Osteoblast (primary cell): ENCODE measurements at regions not wholly inside any gene's neighbourhood (a gene's known extent, or its start where the extent isn't known, plus 50 kb on each side); places are given as distances from the start of the nearest gene placed in this dataset.

ENCODE experiments used
- DNase-seq: peaks from one replicate; pipeline ENCODE4 v3.0.0; 2011; ENCODE audit warnings: low spot score, mixed read lengths; ENCODE audit not compliant: insufficient read length; ENCODE audit errors: missing footprints
- H2AFZ ChIP-seq: 2 replicates; pipeline ENCODE4 v1.6.0; 2011; ENCODE audit warnings: mild to moderate bottlenecking, low read length
- H3K27ac ChIP-seq: 2 replicates; pipeline ENCODE4 v1.5.1; 2011; ENCODE audit warnings: mild to moderate bottlenecking, low read depth, low read length, moderate library complexity
- H3K27me3 ChIP-seq: 2 replicates; pipeline ENCODE4 v1.6.0; 2012; ENCODE audit warnings: mild to moderate bottlenecking, control low read depth, inconsistent platforms, low read length, moderate library complexity; ENCODE audit not compliant: insufficient read depth
- H3K36me3 ChIP-seq: 2 replicates; pipeline ENCODE4 v1.5.1; 2011; ENCODE audit warnings: mild to moderate bottlenecking, low read length, control low read depth, moderate library complexity; ENCODE audit not compliant: insufficient read depth
- H3K4me1 ChIP-seq: 2 replicates; pipeline ENCODE4 v1.5.1; 2011; ENCODE audit warnings: mild to moderate bottlenecking, low read length, control low read depth, moderate library complexity; ENCODE audit not compliant: insufficient read depth
- H3K4me2 ChIP-seq: 2 replicates; pipeline ENCODE4 v1.6.0; 2011; ENCODE audit warnings: mild to moderate bottlenecking, low read length; ENCODE audit not compliant: insufficient read depth
- H3K4me3 ChIP-seq: fragments of 200-600 bp; sonication (generic); 3 replicates; pipeline ENCODE4 v1.5.1; 2012; ENCODE audit warnings: mild to moderate bottlenecking, low read length, inconsistent platforms; ENCODE audit not compliant: insufficient read depth
- H3K79me2 ChIP-seq: 2 replicates; pipeline ENCODE4 v1.6.0; 2012; ENCODE audit warnings: mild to moderate bottlenecking, low read length, control low read depth, inconsistent platforms; ENCODE audit not compliant: insufficient read depth
- H3K9me3 ChIP-seq: 2 replicates; pipeline ENCODE4 v1.5.1; 2011; ENCODE audit warnings: low read depth, low read length, control low read depth
- H4K20me1 ChIP-seq: 2 replicates; pipeline ENCODE4 v1.6.0; 2012; ENCODE audit warnings: mild to moderate bottlenecking, low read length, control low read depth; ENCODE audit not compliant: insufficient read depth
- TF ChIP-seq, protein P1 (sequence below): IDR thresholded peaks from 2 replicates; pipeline ENCODE4 v1.5.1; 2011; ENCODE audit warnings: mild to moderate bottlenecking, low read depth, low read length, moderate library complexity; ENCODE audit errors: extremely low read depth

DNA sequence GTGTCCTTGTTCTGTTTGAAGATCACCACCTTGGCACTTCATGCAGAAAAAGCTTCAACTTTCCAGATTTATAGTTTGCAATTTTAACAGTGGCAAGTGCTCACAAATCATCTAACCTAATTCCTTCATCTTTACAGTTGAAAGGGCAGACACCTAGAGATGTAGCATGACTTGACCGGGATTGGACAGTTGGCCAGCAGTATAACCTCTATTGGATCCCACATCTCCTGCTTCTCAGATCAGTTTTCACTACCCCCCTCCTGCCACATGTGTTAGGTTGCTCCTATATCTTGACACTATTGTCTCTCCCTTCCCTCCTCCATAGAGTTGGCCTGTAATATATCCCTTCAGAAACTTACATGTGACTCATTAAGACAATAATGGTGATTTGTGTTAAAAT lies 206.0 kb upstream of the SEMA6D start:
- Histone ChIP-seq H2AFZ (no peak overlapping the region), H3K4me3 (no peak overlapping the region), H3K36me3 (no peaks in the 10 kb centered on the region), H3K79me2 (no peaks in the 10 kb centered on the region), H3K4me1 (peaks cover 18% of the 10 kb centered on the region), H3K27ac (no peak overlapping the region), H3K27me3 (no peaks in the 10 kb centered on the region), H4K20me1 (no peaks in the 10 kb centered on the region), H3K4me2 (no peak overlapping the region), H3K9me3 (no peaks in the 10 kb centered on the region)
- TF ChIP-seq, protein P1, sequence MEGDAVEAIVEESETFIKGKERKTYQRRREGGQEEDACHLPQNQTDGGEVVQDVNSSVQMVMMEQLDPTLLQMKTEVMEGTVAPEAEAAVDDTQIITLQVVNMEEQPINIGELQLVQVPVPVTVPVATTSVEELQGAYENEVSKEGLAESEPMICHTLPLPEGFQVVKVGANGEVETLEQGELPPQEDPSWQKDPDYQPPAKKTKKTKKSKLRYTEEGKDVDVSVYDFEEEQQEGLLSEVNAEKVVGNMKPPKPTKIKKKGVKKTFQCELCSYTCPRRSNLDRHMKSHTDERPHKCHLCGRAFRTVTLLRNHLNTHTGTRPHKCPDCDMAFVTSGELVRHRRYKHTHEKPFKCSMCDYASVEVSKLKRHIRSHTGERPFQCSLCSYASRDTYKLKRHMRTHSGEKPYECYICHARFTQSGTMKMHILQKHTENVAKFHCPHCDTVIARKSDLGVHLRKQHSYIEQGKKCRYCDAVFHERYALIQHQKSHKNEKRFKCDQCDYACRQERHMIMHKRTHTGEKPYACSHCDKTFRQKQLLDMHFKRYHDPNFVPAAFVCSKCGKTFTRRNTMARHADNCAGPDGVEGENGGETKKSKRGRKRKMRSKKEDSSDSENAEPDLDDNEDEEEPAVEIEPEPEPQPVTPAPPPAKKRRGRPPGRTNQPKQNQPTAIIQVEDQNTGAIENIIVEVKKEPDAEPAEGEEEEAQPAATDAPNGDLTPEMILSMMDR: no peak
- DNase-seq: no peak

DNA sequence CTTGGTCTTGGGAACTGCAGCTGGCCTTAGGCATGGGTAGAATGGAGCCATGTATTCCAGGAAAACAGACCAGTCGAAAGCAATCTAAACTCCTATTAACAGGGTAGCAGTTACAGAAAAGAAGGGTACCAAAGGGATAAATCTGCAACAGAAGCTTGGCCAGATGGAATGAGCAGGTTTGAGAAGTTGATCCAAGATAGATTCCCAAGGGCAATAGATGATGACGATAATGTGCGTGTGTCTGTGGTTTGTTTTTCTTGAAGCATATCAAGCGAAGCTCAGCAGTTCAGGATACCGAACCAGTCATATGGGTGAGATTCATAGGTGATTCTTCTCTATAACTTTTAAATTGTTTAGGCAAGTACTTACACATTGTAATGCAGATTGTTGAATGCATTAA lies 203.8 kb upstream of the SEMA6D start:
- TF ChIP-seq, protein P1: no peak
- H3K4me3 ChIP-seq: no peak overlapping the region
- no peaks in the 10 kb centered on the region for H3K36me3 ChIP-seq
- H3K79me2 ChIP-seq: no peaks in the 10 kb centered on the region
- peak overlapping the region; percentile 64 for H3K4me2 ChIP-seq
- no peaks in the 10 kb centered on the region for H3K9me3 ChIP-seq
- DNase-seq: no peak
- H3K4me1 ChIP-seq: peaks cover 18% of the 10 kb centered on the region
- H3K27me3 ChIP-seq: no peaks in the 10 kb centered on the region
- H3K27ac ChIP-seq: peak overlapping the region; percentile 94
- no peak overlapping the region for H2AFZ ChIP-seq
- no peaks in the 10 kb centered on the region for H4K20me1 ChIP-seq

DNA sequence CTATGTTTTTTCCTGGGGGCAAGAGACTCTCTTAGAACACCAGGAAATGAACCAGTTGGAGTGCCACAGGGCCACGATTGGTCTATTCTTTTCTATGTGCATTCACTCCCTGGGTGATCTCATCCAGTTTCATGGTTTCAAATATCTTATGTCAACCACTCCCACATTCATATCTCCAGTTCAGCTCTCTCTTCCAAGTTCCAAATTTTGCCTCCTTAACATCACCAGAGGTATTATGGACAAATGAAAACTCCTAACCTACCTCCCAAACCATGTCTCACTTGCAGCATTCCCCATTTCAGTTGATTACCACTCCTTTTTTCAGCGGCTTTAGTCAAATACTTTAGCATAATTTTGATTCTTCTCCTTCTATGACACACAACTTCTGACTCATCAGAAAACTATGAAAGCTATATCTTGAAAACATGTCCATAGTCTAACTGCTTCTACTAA lies 203.1 kb upstream of the SEMA6D start:
- H2AFZ ChIP-seq: peak overlapping the region; percentile 34
- peak overlapping the region; percentile 64 for H3K4me2 ChIP-seq
- peak overlapping the region; percentile 94 for H3K27ac ChIP-seq

DNA sequence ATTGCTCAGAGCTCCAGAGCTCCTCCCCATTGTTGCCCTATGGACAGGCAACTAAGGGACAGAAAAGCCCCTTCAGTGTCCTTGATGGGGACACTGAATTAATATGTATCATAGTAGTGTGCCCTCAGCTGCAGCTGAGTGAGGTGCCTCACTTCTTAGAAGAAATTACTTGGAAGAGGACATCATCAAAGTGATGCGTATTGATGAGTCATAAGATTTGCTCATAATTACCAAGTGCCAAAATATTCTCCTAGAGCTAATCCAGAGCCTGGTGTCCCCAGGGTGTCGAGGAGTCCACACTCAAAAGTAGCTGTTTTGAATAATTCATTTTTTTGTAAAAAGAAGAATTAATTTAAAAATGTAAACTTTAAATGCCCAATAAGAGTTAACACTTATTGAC lies 200.7 kb upstream of the SEMA6D start:
- H3K79me2 ChIP-seq: no peaks in the 10 kb centered on the region
- H3K9me3 ChIP-seq: no peaks in the 10 kb centered on the region
- no peaks in the 10 kb centered on the region for H4K20me1 ChIP-seq
- no peak overlapping the region for H3K27ac ChIP-seq
- H2AFZ ChIP-seq: no peak overlapping the region
- no peaks in the 10 kb centered on the region for H3K27me3 ChIP-seq
- H3K4me2 ChIP-seq: no peak overlapping the region
- no peaks in the 10 kb centered on the region for H3K36me3 ChIP-seq
- TF ChIP-seq, protein P1: no peak
- peaks cover 18% of the 10 kb centered on the region for H3K4me1 ChIP-seq
- no peak overlapping the region for H3K4me3 ChIP-seq
- no peak for DNase-seq

More for the DNA sequence above, 203.1 kb upstream of the SEMA6D start:
- TF ChIP-seq, protein P1: no peak
- Histone ChIP-seq H3K79me2 (no peaks in the 10 kb centered on the region), H3K27me3 (no peaks in the 10 kb centered on the region), H3K4me1 (peaks cover 18% of the 10 kb centered on the region), H3K36me3 (no peaks in the 10 kb centered on the region), H3K9me3 (no peaks in the 10 kb centered on the region), H3K4me3 (peak overlapping the region; percentile 22), H4K20me1 (no peaks in the 10 kb centered on the region)
- peak; percentile 89 for DNase-seq
